GM20000 (cell line): ENCODE measurements at regions not wholly inside any gene's neighbourhood (a gene's known extent, or its start where the extent isn't known, plus 50 kb on each side); places are given as distances from the start of the nearest gene placed in this dataset.

Experiments
- DNase-seq: peaks from one replicate; pipeline ENCODE4 v3.0.0; 2012; ENCODE audit warnings: low spot score
- TF ChIP-seq, protein P1 (sequence below): IDR thresholded peaks from 2 replicates; pipeline ENCODE4 v1.5.1; 2012; ENCODE audit warnings: mild to moderate bottlenecking, control low read depth; ENCODE audit errors: extremely low read depth, missing control alignments

DNA sequence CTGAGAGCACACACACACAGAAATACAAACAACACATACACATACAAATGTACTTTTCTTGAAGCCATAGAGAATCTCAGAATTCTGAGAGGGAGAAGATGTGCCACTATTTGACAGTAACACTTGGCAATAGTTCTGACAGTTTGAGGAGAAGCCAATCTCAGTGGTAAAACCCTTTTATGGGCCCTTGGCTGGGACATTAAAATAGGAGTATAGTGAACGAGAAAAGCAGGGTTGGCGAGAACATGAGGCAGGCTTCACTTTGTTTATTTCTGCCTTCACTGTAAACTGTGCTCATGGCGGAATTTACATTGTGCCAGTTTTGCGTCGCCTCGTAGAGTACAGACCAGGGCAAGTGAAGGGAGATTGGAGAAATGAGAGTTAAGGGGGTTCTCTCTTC is 449.4 kb upstream of the POU3F3 start:
- DNase-seq, result no peak
- TF ChIP-seq, protein P1, sequence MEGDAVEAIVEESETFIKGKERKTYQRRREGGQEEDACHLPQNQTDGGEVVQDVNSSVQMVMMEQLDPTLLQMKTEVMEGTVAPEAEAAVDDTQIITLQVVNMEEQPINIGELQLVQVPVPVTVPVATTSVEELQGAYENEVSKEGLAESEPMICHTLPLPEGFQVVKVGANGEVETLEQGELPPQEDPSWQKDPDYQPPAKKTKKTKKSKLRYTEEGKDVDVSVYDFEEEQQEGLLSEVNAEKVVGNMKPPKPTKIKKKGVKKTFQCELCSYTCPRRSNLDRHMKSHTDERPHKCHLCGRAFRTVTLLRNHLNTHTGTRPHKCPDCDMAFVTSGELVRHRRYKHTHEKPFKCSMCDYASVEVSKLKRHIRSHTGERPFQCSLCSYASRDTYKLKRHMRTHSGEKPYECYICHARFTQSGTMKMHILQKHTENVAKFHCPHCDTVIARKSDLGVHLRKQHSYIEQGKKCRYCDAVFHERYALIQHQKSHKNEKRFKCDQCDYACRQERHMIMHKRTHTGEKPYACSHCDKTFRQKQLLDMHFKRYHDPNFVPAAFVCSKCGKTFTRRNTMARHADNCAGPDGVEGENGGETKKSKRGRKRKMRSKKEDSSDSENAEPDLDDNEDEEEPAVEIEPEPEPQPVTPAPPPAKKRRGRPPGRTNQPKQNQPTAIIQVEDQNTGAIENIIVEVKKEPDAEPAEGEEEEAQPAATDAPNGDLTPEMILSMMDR, result no peak

DNA sequence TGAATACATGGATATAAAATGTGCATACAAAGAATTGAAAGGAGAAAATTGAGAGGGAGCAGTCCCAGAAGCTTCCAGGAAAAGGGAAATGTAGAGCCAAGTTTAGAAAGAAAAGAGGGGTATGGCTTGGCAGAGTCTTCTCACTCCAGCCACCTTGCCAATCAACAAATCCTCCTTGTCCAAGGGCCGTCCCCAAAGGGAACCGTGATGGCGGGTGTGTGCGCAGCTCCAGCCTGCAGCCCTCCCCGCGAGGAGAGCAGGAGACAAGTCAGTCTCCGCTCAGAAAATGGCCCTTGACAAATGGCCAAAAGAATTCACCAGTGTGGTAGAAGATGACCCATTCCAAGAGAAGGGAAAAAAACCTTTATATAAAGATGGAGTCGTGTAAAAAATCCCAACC is 448.3 kb upstream of the POU3F3 start:
- no peak for DNase-seq

DNA sequence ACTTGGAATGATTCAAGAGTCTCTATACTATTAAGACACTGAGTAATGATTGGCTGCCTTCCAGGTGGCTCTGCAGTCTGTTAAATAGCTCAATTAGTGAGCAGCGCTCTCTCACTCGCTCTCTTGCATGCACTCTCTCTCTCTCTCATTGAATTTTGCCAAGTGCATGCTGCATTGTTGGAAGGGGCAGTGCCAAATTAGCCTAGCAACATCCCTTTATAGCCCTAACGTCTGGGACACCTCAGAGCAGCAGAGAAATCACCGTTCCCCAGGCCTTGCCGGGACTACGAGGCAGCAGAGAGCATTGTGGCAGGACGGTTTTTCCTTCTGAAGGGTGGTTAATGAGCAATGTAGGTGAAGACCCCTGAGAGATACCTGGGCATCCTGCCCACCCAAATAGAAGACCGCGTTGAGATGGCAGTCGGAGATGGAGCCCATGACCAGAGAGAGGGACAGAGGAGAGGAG is 447.6 kb upstream of the POU3F3 start:
- TF ChIP-seq, protein P1, result no peak
- DNase-seq, result no peak

More for the DNA sequence above, 448.3 kb upstream of the POU3F3 start:
- TF ChIP-seq, protein P1, result no peak

DNA sequence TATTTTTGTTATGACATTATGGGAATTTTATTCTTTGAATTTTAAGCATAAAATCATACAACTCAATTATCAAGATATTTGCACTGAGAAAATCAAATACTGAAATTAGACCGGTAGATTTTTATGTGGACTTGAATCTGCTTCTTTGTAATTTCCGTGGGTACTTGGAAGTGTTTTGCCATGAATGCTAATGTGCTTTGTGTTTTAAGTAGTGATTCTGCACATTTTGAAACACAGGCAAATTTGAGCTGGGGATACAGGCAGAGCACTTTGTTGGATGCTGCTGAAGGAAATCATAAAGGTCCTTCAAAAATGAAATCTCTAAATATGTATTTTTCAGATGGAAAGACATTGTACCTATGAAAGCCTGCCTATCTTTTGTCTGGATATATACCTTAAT is 446.3 kb upstream of the POU3F3 start:
- no peak for DNase-seq
- TF ChIP-seq, protein P1, result no peak

DNA sequence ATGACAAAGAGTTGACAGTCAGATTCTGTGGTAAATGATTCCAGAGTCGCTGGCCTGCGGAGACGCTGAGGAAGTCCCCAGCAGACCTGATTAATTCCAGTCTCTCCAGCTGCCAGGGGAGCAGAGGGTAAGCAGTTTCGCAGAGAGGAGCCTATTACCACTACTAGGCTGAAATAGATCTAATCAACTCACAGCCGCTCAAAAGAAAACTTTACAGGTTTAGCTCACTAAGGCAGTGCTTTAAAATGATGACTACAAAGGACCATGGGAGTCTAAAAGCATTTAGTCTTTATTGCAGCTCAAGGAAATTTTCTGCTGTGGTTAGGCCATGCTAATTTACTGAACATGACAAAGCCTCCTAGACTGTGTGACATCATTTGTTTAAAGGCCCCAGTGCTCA is 445.6 kb upstream of the POU3F3 start:
- TF ChIP-seq, protein P1, result no peak
- no peak for DNase-seq

DNA sequence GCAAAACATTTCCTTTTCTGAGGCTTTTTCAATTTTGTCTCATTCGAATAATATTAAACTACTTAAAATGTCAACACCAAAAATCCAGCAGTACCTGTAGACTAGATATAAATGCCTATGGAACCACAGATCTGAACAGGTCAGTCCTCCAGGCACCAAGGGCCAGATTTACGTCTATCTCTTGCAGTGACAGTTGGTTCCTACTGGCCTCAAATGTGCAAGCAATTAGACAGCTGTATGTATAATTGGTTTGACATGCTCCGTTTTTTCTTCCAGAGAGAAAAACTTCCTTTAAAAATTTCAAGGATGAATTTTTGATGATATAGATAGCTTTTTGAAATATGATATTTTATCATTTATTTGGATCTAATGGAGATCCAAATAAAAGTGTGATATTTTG is 443.8 kb upstream of the POU3F3 start:
- no peak for DNase-seq
- TF ChIP-seq, protein P1, result no peak

DNA sequence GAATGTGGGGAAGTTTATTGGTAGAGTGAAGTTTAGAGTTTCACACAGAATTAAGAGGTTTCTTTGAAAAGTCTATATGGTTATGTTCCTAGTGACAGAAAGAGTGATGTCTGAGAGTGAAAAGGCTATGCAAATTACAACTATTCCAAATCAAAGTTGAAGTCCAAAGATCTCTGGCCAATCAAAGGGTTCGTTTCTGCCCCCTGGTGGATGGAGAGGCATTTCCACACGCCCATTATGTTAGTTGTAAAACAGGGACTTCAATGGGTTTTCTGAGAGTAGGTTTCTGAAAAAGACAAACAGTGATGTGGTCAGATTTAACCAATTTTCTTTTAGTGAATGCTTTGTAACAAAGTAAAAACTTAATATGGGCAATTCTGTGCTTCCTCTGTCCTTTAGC is 441.5 kb upstream of the POU3F3 start:
- TF ChIP-seq, protein P1, result peak; percentile 11
- DNase-seq, result peak; percentile 61

DNA sequence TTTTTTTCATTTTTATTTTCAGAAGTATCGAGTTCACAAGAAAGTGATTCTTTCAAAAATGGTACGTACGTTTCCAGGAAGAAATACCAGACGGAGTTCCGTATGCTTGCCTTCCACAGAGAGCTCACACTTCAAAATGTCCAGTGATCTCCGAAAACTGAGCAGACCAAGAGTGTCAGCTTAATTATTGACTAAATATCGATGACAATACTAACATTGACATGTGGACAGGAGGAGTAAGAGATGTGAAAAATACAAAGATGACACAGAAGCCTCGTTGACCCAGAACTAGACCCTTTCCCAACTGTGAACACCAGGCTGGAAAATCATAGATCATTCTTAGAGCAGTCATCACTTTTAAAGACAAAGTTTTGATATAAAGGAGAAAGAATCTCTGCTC is 440.0 kb upstream of the POU3F3 start:
- DNase-seq, result no peak

More for the DNA sequence above, 440.0 kb upstream of the POU3F3 start:
- TF ChIP-seq, protein P1, result no peak
